ENCODE measurements at regions not wholly inside any gene's neighbourhood (a gene's known extent, or its start where the extent isn't known, plus 50 kb on each side); places are given as distances from the start of the nearest gene placed in this dataset.

- no peak for TF ChIP-seq CTCF (IDR thresholded peaks at IDR 0.05)
- TF ChIP-seq POLR2AphosphoS5 (IDR thresholded peaks at IDR 0.05) = no peak
- TF ChIP-seq POLR2A (IDR thresholded peaks at IDR 0.05) = no peak
Observed at GRCh38 chrX:87003031-87003430, 514.6 kb upstream of the KLHL4 start.

All from breast epithelium (tissue), 3 donors.